HG02884 (cell line): ENCODE measurements at regions not wholly inside any gene's neighbourhood (a gene's known extent, or its start where the extent isn't known, plus 50 kb on each side); places are given as distances from the start of the nearest gene placed in this dataset.
"Not testable (repeated sequence)": the region's sequence is repeated elsewhere in the genome, so short reads cannot be mapped to it uniquely, and the experiment has no call there.

Experiments
- ATAC-seq: cut with Tn5 transposase; IDR thresholded peaks from one replicate; pipeline ENCODE4 v1.9.1; 2021; ENCODE audit warnings: mild to moderate bottlenecking, moderate library complexity; ENCODE audit not compliant: unreplicated experiment

DNA sequence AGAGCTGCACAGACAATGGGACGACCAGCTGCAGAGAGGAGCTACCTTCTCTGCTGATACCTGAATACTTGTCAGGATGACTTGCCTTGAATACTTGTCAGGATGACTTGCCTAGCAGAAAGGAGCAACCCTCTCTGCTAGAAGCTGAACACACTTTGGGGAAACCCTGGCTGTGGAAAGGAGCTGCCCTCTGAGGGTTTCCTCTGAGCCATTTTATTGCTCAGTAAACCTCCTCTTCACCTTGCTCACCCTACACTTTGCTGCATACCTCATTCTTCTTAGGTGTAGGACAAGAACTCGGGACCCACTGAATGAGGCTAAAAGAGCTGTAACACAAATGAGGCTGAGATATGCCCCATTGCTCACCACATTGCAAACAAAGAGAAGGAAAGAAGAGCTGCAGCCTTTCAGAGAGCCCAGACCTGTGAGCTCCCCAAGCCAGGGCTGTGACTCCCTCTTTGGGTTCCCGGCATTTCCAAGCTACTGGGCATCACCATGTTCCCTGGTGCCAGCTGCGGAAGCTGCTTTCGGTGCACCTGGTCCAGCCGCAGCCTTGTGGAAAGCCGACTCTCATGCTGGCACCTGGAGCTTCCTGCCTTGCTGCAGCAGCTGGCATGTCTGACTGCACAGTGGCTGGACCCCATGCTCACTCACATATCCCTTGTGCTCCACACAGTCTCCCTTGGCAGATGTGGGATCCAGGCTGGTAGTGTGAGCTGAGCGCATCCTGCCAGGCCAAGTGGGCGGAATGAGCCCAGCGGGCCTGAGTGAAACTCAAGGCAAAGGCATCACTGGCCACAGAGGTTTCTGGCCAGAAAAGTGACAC is 106.7 kb upstream of the AHI1 start:
- no peak for ATAC-seq

DNA sequence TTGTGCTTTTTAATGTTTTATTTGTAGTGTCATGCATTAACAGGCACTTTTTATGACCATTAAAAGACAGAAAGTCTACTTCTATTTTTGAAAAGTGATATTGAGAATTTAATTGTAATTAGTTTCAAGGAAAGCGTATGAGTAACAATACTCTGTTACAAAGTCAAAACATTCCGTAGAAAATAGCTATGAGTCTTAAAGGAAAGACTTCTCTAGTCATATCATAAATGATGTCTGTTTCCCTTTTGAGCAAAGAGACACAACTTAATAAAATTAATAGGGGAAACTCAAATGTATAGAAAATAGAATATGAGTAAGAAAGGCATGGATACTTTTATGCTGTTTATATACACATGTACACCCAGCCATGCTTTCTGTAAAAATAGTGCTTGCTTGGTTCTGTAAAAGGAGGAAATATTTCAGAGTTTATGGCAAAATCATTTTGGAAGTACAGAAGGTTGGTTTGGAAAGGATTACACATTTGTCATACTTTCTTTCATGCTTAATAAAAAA is 107.8 kb upstream of the AHI1 start:
- ATAC-seq, result no peak

DNA sequence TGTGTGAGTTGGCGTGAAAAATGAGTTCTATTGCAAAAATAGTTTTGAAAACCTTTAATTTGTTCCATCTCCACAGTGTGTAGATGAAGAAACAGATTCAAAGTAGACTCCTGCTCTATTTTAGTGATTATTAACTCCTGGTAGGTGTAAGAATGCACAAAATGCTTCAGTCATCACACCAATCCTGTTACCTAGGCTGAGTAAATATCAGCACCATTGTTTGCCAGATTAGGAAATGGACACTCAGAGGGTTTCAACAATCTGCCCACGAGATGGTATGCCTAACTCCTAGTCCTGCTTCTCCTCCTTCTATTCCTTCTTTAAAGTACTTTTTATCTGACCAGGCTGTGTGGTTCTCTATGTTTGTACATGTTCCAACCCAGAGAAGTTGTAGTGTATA is 108.9 kb upstream of the AHI1 start:
- ATAC-seq, result no peak

DNA sequence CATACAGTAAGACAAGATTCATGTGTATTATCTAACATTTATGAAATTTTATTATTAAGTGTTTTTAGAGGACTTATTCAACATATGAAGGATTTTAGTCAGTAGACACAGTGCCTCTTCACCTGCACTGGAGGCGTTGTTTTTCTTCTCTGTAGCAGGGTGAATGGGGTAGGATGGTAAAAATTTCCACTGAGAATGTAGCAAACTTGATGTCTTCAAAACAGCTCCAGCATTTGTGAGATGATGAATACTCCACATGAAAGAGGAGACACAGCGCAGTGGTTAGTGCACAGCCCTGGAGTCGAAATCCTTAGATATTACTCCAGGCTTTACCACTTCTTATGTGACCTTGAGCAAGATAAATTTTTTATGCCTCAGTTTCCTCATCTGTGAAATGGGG is 110.5 kb upstream of the AHI1 start:
- ATAC-seq, result no peak

GRCh38 chr6:135610192-135610591 is 112.7 kb upstream of the AHI1 start:
- not testable (repeated sequence) for ATAC-seq

- ATAC-seq, result no peak
Observed at GRCh38 chr6:135616655-135617054, 119.1 kb upstream of the AHI1 start.

- ATAC-seq, result no peak
Observed at GRCh38 chr6:135617222-135617621, 119.7 kb upstream of the AHI1 start.

DNA sequence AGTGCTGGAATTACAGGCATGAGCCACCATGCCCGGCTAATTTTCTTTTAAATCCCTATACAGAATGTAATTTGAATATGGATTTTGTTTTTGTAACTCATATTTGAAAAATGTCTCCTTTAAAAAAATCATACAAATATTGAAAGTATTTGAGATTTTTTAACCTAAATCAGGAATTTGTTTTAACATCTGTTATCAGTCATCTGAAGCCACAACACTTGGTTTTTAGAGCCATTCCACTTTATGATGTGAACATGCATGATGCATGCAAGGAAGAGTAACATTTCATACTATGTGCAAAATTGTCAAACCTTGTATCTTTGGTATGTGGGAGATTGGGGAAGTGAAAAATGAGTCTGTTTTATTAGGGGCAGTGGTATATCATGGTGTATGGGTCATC is 124.5 kb upstream of the AHI1 start:
- no peak for ATAC-seq

DNA sequence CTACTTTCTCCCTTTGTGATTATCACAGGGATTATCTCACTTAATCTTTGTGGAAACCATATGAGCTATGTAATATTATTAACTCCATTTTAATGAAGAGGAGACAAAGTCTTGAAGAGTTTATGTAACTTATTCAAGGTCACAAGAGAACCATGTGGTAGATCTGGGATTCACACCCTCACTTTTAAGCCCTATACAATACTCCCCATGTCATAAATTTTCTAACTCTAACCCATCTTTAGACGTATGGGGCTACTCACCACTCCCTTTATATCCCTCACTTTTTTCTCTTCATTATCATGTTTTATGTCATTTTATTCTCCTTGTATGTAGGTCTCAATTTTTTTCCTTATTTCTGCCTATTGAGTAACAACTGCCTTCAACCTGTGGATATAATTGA is 126.4 kb upstream of the AHI1 start:
- ATAC-seq, result no peak

GRCh38 chr6:135624402-135625295 is 127.1 kb upstream of the AHI1 start:
- ATAC-seq, result no peak

GRCh38 chr6:135626001-135626400 is 128.5 kb upstream of the AHI1 start:
- not testable (repeated sequence) for ATAC-seq

DNA sequence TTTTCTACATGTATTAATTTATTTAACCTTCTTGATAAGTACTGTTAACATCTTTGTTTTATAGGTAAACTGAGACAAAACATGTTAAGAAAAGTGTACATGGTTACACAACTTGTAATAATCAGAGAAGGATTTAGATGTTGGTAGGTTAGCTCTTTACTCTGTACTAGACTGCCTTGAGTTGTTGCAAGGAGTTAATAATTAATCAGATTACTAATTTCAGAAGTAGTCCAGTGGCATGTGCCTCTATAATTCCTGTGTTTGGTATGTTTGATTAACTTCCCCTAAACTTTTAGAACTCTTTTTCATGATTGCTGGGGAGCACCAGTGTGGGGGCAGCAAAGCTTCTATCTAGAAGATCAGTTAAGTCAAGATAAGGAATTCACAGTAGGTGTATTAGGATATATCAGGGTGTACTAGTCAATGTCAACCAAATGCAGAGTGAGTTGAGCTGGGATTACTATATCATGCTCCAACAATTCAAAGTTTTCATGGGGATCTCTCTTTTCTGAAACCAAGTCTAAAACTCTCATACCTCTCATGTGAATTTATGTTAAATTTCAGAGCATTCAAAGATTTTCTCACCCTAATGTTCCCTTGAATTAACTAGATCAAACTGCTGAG is 129.7 kb upstream of the AHI1 start:
- ATAC-seq, result no peak

- ATAC-seq, result no peak
Observed at GRCh38 chr6:135630789-135631376, 133.3 kb upstream of the AHI1 start.

DNA sequence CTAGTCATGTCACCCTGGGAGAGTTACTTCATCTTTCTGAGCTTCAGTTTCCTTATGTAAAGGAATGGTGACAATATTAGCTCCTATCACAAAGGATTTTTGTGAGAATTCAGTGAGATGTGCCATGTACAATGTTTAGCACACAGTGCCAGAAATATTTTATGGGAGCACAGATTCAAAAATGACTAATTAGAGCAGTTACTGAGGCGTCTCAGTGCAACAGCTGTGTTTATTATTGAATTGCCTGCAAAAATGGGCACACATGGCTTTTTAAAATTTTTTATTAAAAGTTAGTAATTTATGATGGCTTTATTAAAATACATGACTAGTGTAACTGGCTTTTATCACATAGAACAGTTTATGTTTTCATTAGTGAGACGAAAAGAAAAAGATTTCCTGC is 134.3 kb upstream of the AHI1 start:
- no peak for ATAC-seq

DNA sequence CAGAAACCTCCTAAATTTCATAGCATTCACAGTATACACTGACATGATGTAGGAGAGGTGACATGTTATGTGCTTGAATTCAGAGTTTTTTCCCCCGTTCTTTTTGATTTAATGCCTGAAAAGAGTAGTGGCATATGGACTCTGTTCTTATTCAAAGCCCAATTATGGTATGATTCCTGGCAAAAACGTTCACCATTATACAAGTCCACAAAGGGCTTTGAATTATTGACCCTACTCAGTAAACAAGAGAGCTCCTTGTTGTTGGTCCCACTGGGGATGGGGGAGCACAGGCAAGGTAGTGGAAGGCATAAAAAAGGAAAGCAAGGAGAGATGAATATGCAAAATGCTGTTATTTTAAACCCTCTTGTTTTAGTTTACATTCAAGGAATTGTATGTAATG is 136.0 kb upstream of the AHI1 start:
- no peak for ATAC-seq

GRCh38 chr6:135637701-135638100 is 140.2 kb upstream of the AHI1 start:
- no peak for ATAC-seq

DNA sequence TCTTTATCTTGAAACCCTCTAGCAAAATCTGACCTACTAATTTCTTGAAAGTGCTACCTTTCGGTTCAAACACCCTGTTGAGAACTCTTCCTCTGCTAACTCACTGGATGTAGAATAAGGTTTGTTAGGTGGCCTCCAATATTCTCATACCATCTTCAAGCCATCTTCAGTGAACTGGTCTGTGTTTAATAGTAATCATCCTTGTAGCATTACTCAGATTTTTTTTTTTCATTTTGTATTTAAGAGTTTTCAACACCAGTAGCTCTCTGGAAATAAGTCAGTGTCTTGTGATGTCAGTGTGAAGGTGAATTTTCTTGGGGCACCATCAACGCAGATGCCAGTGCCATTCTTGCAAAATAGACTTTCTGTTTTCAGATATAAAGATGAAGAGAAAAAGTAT is 140.6 kb upstream of the AHI1 start:
- no peak for ATAC-seq

GRCh38 chr6:135640048-135640447 is 142.5 kb upstream of the AHI1 start:
- ATAC-seq, result no peak

- peak; percentile 91 for ATAC-seq
Observed at GRCh38 chr6:135640449-135641111, 143.0 kb upstream of the AHI1 start.

DNA sequence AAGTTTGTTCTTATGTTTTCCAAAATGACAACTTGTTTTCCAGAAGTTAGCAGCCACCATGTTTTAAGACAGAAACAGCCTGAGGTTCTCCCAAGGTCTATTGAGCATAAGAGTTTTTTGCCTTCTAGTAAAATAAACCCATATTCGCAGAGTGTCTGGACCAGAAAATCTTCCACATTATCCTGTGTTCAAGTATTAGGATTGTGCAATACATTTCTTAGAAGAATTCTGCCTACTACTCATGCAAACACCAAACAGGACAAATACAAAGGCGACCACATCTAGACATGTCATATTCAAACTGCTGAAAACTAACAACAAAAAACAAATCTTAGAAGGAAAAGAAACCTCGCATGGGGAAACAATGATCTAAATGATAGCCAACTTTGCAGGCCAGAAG is 145.4 kb upstream of the AHI1 start:
- ATAC-seq, result no peak
